Panc1 (cell line): ENCODE measurements at regions not wholly inside any gene's neighbourhood (a gene's known extent, or its start where the extent isn't known, plus 50 kb on each side); places are given as distances from the start of the nearest gene placed in this dataset.

Experiments
- ATAC-seq: fragments of 200-7000 bp; cut with Tn5 transposase; 2 replicates; pipeline ENCODE4 v1.9.1; 2020; ENCODE audit warnings: mild to moderate bottlenecking, moderate library complexity
- BruUV-seq: library from RNA; stranded (reverse); fragments of 400-500 nt; replicated peaks from 2 replicates; lab custom pipeline; 2021; lab: Mats Ljungman, UMichigan
- CTCF ChIA-PET: fragments of 300-600 bp; sonication (Branson Sonifier 250); formaldehyde crosslinking; loops from one replicate; lab custom pipeline; 2022; ENCODE audit warnings: antibody characterized with exemption; lab: Charles Lee
- POLR2A ChIA-PET: fragments of 300-600 bp; sonication (Branson Sonifier 250); formaldehyde crosslinking; loops from one replicate; lab custom pipeline; 2022; ENCODE audit warnings: antibody characterized with exemption; lab: Charles Lee
- DNase-seq: peaks from one replicate; pipeline ENCODE4 v3.0.0-alpha.2; 2010; ENCODE audit warnings: low read depth, low spot score
- H3K27ac ChIP-seq: 2 replicates; pipeline ENCODE4 v1.5.1; 2011; ENCODE audit warnings: mild to moderate bottlenecking, low read length, inconsistent platforms
- H3K27me3 ChIP-seq: fragments of 200-500 bp; sonication (Bioruptor generic); 2 replicates; pipeline ENCODE4 v1.6.0; 2014; ENCODE audit warnings: low read length, inconsistent platforms; ENCODE audit not compliant: control insufficient read depth, insufficient read depth
- H3K36me3 ChIP-seq: fragments of 200-500 bp; sonication (Bioruptor generic); 2 replicates; pipeline ENCODE4 v1.5.1; 2014; ENCODE audit warnings: inconsistent platforms, mild to moderate bottlenecking, low read length, moderate library complexity; ENCODE audit not compliant: control insufficient read depth, insufficient read depth
- H3K4me1 ChIP-seq: 2 replicates; pipeline ENCODE4 v1.5.1; 2011; ENCODE audit warnings: inconsistent platforms, mild to moderate bottlenecking, low read length, moderate library complexity; ENCODE audit not compliant: control insufficient read depth, insufficient read depth
- H3K4me3 ChIP-seq, 2 experiments: 2 replicates each; pipeline ENCODE4 v1.5.1; 2011 to 2012; ENCODE audit warnings: low read depth in 2 of 2, low read length in 2 of 2, mild to moderate bottlenecking in 2 of 2, inconsistent platforms in 1 of 2, moderate library complexity in 1 of 2
- H3K9me3 ChIP-seq: fragments of 200-500 bp; sonication (Bioruptor generic); 2 replicates; pipeline ENCODE4 v1.5.1; 2014; ENCODE audit warnings: low read depth, mild to moderate bottlenecking, inconsistent platforms, low read length, moderate library complexity; ENCODE audit not compliant: control insufficient read depth, insufficient read depth
- POLR2AphosphoS5 ChIP-seq: IDR thresholded peaks from 2 replicates; pipeline ENCODE4 v1.6.1; 2012; ENCODE audit warnings: mild to moderate bottlenecking, low read depth, low read length, moderate library complexity
- REST ChIP-seq, 2 experiments: IDR thresholded peaks; 2 replicates each; pipeline ENCODE4 v1.6.1; 2011 to 2012; ENCODE audit warnings: low read depth in 2 of 2, control low read depth in 1 of 2, low read length in 1 of 2, mild to moderate bottlenecking in 1 of 2, moderate library complexity in 1 of 2; ENCODE audit not compliant: insufficient read depth in 1 of 2
- SIN3A ChIP-seq: IDR thresholded peaks from 2 replicates; pipeline ENCODE4 v1.6.1; 2012; ENCODE audit warnings: low read depth, mild to moderate bottlenecking, low read length, moderate library complexity, borderline replicate concordance; ENCODE audit not compliant: insufficient read depth
- TCF7L2 ChIP-seq: IDR thresholded peaks from 2 replicates; pipeline ENCODE4 v1.6.1; 2011; ENCODE audit warnings: mild to moderate bottlenecking, low read depth, low read length, inconsistent platforms
- in situ Hi-C: cut with HindIII; loops from 2 replicates; pipeline ENCODE4 v1.10.0; 2016; ENCODE audit warnings: low sequenced_read_pairs, low pct_unique_long_range_greater_than_20kb
- intact Hi-C: fragments of 100-400 bp; cut with micrococcal nuclease; formaldehyde crosslinking; loops from one replicate; pipeline ENCODE4 v1.10.0; 2022; ENCODE audit not compliant: unreplicated experiment
- TF ChIP-seq, protein P1 (sequence below): fragments of 450-650 bp; IDR thresholded peaks from 2 replicates; pipeline ENCODE4 v1.5.1; 2017; ENCODE audit warnings: mild to moderate bottlenecking

DNA sequence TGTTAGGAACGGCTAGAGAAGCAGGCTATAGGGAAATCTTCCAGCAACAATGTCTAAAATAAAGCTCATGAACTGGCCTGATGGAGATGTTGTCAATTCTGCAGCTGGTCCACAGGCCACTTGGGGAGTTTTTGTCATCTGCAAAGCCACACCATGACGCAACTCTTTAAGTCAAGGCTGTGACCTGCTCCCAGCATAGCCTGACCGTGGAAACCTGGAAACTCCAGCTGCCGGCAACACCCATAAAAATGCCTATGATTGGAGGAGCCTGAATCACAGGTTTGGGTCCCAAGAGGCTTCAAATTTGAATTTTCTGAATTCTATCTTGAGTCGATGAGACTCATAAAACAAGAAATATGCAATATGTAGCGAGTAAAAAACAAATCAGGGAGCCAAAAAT lies 969.2 kb upstream of the PRKX start:
- BruUV-seq, result no TSS peak
- no peak overlapping the region for H3K4me3 ChIP-seq
- no peak overlapping the region for H3K27ac ChIP-seq
- TF ChIP-seq REST (IDR thresholded peaks at IDR 0.05; ENCODE audit: insufficient read depth in 1 of 2, low read depth in 2 of 2, low read length in 1 of 2) (no peak), SIN3A (no peak), POLR2AphosphoS5 (no peak), TCF7L2 (no peak)
- TF ChIP-seq, protein P1, sequence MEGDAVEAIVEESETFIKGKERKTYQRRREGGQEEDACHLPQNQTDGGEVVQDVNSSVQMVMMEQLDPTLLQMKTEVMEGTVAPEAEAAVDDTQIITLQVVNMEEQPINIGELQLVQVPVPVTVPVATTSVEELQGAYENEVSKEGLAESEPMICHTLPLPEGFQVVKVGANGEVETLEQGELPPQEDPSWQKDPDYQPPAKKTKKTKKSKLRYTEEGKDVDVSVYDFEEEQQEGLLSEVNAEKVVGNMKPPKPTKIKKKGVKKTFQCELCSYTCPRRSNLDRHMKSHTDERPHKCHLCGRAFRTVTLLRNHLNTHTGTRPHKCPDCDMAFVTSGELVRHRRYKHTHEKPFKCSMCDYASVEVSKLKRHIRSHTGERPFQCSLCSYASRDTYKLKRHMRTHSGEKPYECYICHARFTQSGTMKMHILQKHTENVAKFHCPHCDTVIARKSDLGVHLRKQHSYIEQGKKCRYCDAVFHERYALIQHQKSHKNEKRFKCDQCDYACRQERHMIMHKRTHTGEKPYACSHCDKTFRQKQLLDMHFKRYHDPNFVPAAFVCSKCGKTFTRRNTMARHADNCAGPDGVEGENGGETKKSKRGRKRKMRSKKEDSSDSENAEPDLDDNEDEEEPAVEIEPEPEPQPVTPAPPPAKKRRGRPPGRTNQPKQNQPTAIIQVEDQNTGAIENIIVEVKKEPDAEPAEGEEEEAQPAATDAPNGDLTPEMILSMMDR, result no peak
- intact Hi-C loops, result no loop called here
- no peak for DNase-seq
- ChIA-PET POLR2A (interaction anchor here (0.6 kb wide), 1 partner anchor 8 kb away, joined by 3 read pairs; no protein-coding TSS in a partner anchor), CTCF (no interaction called here)
- no peaks in the 10 kb centered on the region for H3K4me1 ChIP-seq
- no peaks in the 10 kb centered on the region for H3K27me3 ChIP-seq
- H3K9me3 ChIP-seq, result no peaks in the 10 kb centered on the region
- ATAC-seq, result no peak
- in situ Hi-C loops, result no loop called here
- H3K36me3 ChIP-seq, result no peaks in the 10 kb centered on the region

DNA sequence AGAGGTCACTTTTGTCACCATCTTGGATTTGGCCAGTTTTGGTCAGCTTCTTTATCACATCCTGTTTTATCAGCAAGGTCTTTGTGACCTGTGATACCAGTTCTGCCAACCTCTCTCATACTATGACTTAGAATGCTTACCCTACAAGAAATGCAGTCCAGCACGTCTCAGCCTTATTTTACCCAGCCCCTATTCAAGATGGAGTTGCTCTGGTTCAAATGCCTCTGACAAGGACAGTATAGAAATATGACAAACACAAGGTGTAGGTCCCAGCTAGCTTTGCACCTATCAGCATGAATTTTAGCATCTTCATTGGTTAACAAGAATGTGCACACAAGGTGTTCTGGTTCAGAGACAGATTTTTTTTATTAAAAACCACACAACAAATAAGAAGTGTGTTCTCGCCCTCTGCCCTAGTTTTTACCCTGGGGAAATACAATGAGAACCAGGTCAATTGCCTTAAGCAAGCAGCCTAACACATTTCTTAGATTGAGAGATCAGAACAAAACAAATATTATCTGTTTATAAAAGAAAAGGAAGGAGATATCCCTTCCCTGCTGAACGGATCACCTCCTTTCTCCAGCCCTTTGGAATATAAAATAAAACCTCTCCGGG lies 962.3 kb upstream of the PRKX start:
- DNase-seq (no peak), ATAC-seq (no peak)
- in situ Hi-C loops (no loop called here), intact Hi-C loops (no loop called here)
- ChIA-PET CTCF (no interaction called here), POLR2A (no interaction called here)
- no TSS peak for BruUV-seq
- Histone ChIP-seq H3K4me1 (no peaks in the 10 kb centered on the region), H3K4me3 (no peak overlapping the region), H3K27ac (no peak overlapping the region), H3K27me3 (no peaks in the 10 kb centered on the region), H3K36me3 (no peaks in the 10 kb centered on the region), H3K9me3 (no peaks in the 10 kb centered on the region)
- TF ChIP-seq POLR2AphosphoS5, result no peak
- TF ChIP-seq TCF7L2, result no peak; the same call in 1 of the 2 replicates
- no peak for TF ChIP-seq SIN3A
- TF ChIP-seq, protein P1, result no peak
- TF ChIP-seq REST (IDR thresholded peaks at IDR 0.05; ENCODE audit: insufficient read depth in 1 of 2, low read depth in 2 of 2, low read length in 1 of 2), result no peak
